Activated T-cell treated with anti-CD3 and anti-CD28 coated beads for 1 hour (primary cell): ENCODE measurements at regions not wholly inside any gene's neighbourhood (a gene's known extent, or its start where the extent isn't known, plus 50 kb on each side); places are given as distances from the start of the nearest gene placed in this dataset.
"Not testable (repeated sequence)": the region's sequence is repeated elsewhere in the genome, so short reads cannot be mapped to it uniquely, and the experiment has no call there.

ENCODE experiments used
- DNase-seq: peaks from one replicate; pipeline ENCODE4 v3.0.0-alpha.2; 2020; ENCODE audit warnings: low read depth

- DNase-seq = no peak
Measured at GRCh38 chr6:15770347-15771143, 107.7 kb upstream of the DTNBP1 start.

DNA sequence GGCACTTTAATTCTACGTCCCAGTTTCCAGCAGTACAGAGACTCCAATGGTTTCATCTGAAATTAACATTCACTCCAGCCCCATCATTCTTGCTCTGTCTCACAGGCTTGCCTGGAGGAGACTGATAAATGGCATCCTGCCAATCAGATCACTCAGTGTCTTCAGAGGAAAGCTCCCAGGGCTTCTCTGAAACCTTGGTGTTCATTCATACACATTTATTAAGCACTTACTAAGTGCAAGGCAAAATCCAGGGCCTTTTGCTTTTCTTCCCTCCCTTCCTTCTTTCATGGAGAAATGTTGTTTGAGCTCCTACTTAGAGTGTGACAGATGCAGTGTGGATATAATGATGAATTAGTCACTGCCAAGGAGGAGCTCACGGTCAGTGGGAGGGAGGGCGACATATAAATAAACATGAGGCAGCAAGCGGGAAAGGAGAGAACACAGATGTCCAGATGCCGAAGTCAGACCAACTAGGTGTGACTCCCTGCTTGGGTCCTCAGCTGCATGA is 106.7 kb upstream of the DTNBP1 start:
- DNase-seq = no peak

DNA sequence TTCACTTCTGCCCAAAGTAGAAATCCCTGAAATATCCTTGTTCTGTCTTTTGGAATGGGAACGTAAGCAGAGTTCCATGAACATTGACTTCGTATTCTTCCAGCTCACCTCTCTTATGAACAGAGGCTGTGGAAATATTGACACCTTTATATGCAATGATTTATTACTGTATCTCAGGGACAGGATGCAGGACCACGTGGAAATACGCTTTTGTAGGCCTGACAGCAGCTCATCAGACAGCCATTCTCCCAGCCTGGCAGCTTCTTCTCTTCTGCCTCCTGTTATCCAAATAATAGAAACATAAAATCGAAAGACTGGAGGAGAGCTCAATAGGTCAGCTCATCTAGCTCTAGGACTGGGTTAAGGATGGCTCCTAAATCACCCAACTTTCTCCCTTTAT is 106.2 kb upstream of the DTNBP1 start:
- no peak for DNase-seq

GRCh38 chr6:15763837-15764236 is 101.0 kb upstream of the DTNBP1 start:
- no peak for DNase-seq

GRCh38 chr6:15763364-15763763 is 100.5 kb upstream of the DTNBP1 start:
- no peak for DNase-seq

- no peak for DNase-seq
Measured at GRCh38 chr6:15761045-15761502, 98.2 kb upstream of the DTNBP1 start.

- no peak for DNase-seq
Measured at GRCh38 chr6:15758631-15759215, 95.9 kb upstream of the DTNBP1 start.

- no peak for DNase-seq
Measured at GRCh38 chr6:15755526-15755925, 92.7 kb upstream of the DTNBP1 start.

GRCh38 chr6:15754706-15755079 is 91.9 kb upstream of the DTNBP1 start:
- no peak for DNase-seq

- no peak for DNase-seq
Measured at GRCh38 chr6:15754035-15754705, 91.3 kb upstream of the DTNBP1 start.

GRCh38 chr6:15752820-15753219 is 90.0 kb upstream of the DTNBP1 start:
- no peak for DNase-seq

DNA sequence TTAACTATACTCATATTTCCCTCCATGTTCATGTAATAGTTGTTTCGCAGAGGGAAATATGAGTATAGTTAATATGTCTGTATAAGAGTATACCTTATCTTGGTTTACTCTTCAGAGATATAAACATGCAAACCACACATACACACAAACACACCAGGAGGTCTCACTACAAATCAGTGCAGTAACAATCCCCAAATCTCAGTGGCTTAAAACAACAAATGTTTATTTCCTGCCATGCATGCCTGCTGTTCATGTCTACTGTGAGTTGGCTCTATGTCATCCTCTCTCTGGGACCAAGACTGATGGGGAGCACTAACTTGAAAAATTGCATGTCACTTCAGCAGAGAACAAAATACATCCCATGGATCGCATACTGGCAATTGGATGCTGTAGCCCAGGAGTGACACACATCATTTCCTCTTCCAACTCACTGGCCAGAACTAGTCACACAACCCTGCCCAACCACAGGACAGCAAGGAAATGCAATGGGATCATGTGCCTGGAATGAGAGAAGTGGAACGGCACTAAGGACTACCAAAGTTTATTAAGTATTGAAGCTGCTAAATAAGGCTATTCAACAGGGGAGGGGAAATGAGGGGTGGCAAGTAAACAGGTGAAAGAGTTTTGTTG is 89.0 kb upstream of the DTNBP1 start:
- DNase-seq = no peak

- no peak for DNase-seq
Measured at GRCh38 chr6:15748341-15748740, 85.5 kb upstream of the DTNBP1 start.

DNA sequence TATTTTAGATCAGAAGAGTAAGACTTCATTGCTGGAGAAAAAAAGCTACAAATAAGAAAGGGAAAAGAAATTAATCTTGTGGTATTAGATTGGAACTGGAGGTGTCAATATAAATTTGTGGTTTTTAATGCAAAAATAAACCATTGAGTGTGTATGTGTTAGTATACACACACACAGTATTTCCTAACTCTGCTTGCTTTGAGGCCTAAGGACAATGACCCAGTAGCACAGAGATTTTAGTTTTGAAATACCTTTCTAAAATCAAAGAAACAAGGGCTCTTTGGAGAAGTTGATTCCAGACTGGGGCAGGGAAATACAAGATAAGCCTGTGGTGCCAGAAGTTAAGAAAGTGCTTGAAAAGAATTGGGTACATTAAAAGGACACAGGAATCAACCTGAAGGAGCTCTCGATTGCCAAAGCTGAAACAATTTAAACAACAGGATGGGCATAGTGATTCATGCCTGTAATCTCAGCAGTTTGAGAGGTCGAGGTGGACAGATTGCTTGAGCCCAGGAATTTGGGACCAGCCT is 84.6 kb upstream of the DTNBP1 start:
- DNase-seq = no peak

- no peak for DNase-seq
Measured at GRCh38 chr6:15745781-15746180, 83.0 kb upstream of the DTNBP1 start.

DNA sequence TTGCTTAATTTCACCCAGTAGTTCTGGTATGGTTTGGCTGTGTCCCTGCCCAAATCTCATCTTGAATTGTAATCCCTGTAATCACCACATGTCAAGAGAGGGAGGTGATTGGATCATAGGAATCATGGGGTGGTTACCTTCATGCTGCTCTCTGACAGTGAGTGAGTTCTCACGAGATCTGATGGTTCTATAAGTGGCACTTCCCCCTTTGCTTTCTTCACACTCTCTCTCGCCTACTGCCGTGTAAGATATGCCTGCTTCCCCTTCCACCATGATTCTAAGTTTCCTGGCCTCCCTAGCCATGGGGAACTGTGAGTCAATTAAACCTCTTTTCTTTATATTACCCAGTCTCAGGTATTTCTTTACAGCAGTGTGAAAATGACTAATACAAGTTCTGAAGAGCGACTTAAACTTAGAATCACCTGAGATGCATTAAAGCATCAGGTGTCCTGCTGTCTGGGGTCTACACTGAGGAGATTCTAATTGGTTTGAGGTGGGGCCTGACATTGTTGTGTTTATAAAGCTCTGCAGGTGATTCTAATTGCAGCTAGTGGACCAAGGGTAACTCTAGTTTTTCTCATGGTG is 82.1 kb upstream of the DTNBP1 start:
- no peak for DNase-seq

GRCh38 chr6:15742013-15742412 is 79.2 kb upstream of the DTNBP1 start:
- not testable (repeated sequence) for DNase-seq

DNA sequence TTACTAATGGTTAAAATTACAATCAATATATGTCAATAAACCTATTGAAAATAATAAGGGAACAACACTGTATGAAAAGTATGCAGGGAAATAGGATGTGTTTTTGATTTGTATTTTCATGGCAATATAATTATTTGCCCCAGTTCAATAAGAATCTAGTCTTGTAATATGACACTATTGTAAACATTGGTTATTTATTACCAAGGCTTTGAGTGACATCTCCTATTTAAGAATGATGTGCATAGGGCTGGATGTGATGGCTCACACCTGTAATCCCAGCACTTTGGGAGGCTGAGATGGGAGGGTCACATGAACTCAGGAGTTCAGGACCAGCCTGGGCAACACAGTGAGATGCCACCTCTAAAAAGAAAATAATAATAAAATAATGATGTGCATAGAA is 78.6 kb upstream of the DTNBP1 start:
- DNase-seq = no peak

GRCh38 chr6:15739867-15740266 is 77.0 kb upstream of the DTNBP1 start:
- no peak for DNase-seq

- DNase-seq = no peak
Measured at GRCh38 chr6:15739353-15739752, 76.5 kb upstream of the DTNBP1 start.

DNA sequence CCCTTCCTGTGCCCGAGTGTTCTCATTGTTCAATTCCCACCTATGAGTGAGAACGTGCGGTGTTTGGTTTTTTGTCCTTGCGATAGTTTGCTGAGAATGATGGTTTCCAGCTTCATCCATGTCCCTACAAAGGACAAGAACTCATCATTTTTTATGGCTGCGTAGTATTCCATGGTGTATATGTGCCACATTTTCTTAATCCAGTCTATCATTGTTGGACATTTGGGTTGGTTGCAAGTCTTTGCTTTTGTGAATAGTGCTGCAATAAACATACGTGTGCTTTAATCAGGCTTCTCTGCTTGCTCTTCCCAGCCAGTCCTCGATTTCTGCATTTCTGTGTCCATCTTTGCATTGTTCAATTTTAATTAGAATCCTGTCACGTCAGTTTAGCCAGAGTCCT is 75.4 kb upstream of the DTNBP1 start:
- DNase-seq = not testable (repeated sequence)

GRCh38 chr6:15736297-15736696 is 73.5 kb upstream of the DTNBP1 start:
- DNase-seq = no peak
